ENCODE measurements at regions not wholly inside any gene's neighbourhood (a gene's known extent, or its start where the extent isn't known, plus 50 kb on each side); places are given as distances from the start of the nearest gene placed in this dataset.

DNA sequence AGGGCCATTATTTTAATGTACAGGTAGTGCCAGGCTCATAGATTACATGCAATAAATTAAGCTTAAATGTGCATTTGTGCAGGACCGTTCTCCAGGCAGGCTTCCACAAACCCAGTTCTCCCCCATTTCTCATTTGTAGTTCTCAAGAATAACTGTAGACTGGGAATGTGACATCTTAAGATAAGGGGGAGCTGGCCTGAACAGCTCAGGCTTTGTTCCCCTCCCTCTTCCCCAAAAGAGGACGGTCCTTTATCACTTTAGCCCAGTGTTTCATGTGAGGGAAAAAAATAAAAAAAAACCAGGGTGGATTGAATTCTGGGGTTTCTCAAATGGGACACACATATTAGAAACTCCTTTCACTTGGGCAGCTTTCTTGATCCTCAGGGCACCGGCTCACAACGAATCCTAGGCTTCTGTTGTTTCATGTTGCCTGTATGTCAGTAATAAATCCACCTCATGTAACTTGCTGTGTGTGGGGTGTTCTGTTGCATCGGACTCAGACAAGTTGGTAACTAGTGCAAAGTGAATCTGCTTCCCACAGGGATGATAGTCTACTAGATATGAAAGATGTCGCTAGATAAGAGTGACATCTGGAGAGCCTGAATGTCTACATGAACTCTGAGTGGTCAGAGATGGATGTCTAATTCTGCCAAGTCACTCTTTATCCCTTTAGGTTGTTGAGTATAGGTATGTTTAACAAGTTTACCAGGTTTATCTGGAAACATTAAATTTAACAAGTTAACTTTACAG is 2030.6 kb upstream of the NUDT12 start:
- Histone ChIP-seq H3K27me3 (ENCODE audit: insufficient read depth, low read length) (no peaks in the 10 kb centered on the region), H3K9me3 (ENCODE audit: insufficient read depth, low read depth, low read length) (no peaks in the 10 kb centered on the region), H3K4me3 (ENCODE audit: insufficient read depth, low read depth, low read length) (no peak overlapping the region), H3K9ac (ENCODE audit: low read length) (no peak overlapping the region), H4K20me1 (ENCODE audit: insufficient read depth, low read length) (no peaks in the 10 kb centered on the region), H3K36me3 (ENCODE audit: insufficient read depth, low read length) (no peaks in the 10 kb centered on the region), H2AFZ (ENCODE audit: low read depth, low read length) (no peak overlapping the region), H3K4me1 (ENCODE audit: insufficient read depth, low read length) (no peaks in the 10 kb centered on the region), H3K27ac (ENCODE audit: low read depth, low read length) (no peak overlapping the region), H3K4me2 (ENCODE audit: low read length) (no peak overlapping the region), H3K79me2 (ENCODE audit: insufficient read depth, low read length) (no peaks in the 10 kb centered on the region)
- no peaks in the 10 kb centered on the region for H3K27me3 Mint-ChIP-seq (ENCODE audit: low read depth, unreplicated experiment)
- DNase-seq (ENCODE audit: low read depth) (no peak), FAIRE-seq (no peak)
- H3K27ac Mint-ChIP-seq (ENCODE audit: unreplicated experiment): no peak overlapping the region
- H3K9me3 Mint-ChIP-seq (ENCODE audit: unreplicated experiment): no peaks in the 10 kb centered on the region
- no peak overlapping the region for H3K4me3 Mint-ChIP-seq (ENCODE audit: unreplicated experiment)
- H3K4me1 Mint-ChIP-seq (ENCODE audit: low read depth, unreplicated experiment): peaks cover 2% of the 10 kb centered on the region
- H3K36me3 Mint-ChIP-seq (ENCODE audit: low read depth, unreplicated experiment): no peaks in the 10 kb centered on the region
- TF ChIP-seq EZH2 (IDR thresholded peaks at IDR 0.05; ENCODE audit: insufficient read depth, low read length) (no peak), CTCF (IDR thresholded peaks at IDR 0.05; ENCODE audit: insufficient read depth, low read depth, low read length) (no peak)

DNA sequence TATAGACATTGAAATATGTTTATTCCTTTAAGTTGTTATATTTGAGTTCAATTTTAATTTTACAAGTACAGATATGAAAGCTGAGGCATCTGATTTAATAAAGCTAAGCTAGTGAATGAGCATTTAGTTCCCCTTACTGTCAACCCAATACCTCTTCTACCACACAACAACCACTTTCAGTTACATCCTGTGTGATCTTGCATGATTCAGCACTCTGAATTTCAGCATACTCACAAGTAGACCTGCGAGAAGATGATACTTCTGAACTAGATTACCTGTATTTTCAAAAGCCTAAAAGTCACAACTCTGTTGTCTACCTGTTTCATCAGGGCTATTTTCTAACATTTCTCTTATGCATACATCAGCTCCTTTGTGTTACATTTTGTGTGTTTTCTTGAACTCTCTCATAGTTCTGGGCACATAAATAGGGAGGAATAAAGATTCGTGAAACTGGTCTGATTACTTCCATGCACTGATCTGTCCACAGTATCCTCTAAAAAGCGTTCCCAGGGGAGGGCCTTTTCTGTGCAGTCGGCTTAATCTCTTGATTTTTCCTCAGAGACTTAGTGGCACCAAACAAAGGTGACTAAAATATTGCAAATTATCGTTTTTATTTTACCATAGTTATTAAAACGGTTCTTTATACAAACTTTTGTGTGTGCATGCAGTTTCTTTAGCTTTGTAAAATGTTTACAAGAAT is 2025.5 kb upstream of the NUDT12 start:
- FAIRE-seq: no peak
- no peaks in the 10 kb centered on the region for H3K79me2 ChIP-seq (ENCODE audit: insufficient read depth, low read length)
- Mint-ChIP-seq H3K27me3 (ENCODE audit: low read depth, unreplicated experiment) (no peaks in the 10 kb centered on the region), H3K27ac (ENCODE audit: unreplicated experiment) (no peak overlapping the region), H3K9me3 (ENCODE audit: unreplicated experiment) (peaks cover 1% of the 10 kb centered on the region), H3K36me3 (ENCODE audit: low read depth, unreplicated experiment) (no peaks in the 10 kb centered on the region), H3K4me1 (ENCODE audit: low read depth, unreplicated experiment) (peaks cover 5% of the 10 kb centered on the region), H3K4me3 (ENCODE audit: unreplicated experiment) (no peak overlapping the region)
- no peaks in the 10 kb centered on the region for H3K4me1 ChIP-seq (ENCODE audit: insufficient read depth, low read length)
- H4K20me1 ChIP-seq (ENCODE audit: insufficient read depth, low read length): no peaks in the 10 kb centered on the region
- no peaks in the 10 kb centered on the region for H3K9me3 ChIP-seq (ENCODE audit: insufficient read depth, low read depth, low read length)
- no peak overlapping the region for H2AFZ ChIP-seq (ENCODE audit: low read depth, low read length)
- no peak for DNase-seq (ENCODE audit: low read depth)
- H3K4me3 ChIP-seq (ENCODE audit: insufficient read depth, low read depth, low read length): no peak overlapping the region
- no peak for TF ChIP-seq CTCF (IDR thresholded peaks at IDR 0.05; ENCODE audit: insufficient read depth, low read depth, low read length)
- TF ChIP-seq EZH2 (IDR thresholded peaks at IDR 0.05; ENCODE audit: insufficient read depth, low read length): no peak
- H3K9ac ChIP-seq (ENCODE audit: low read length): no peak overlapping the region
- H3K36me3 ChIP-seq (ENCODE audit: insufficient read depth, low read length): no peaks in the 10 kb centered on the region
- H3K27me3 ChIP-seq (ENCODE audit: insufficient read depth, low read length): no peaks in the 10 kb centered on the region
- no peak overlapping the region for H3K4me2 ChIP-seq (ENCODE audit: low read length)
- H3K27ac ChIP-seq (ENCODE audit: low read depth, low read length): no peak overlapping the region

Data from astrocyte (in vitro differentiated cells and primary cell).